H9 (cell line): ENCODE measurements at regions not wholly inside any gene's neighbourhood (a gene's known extent, or its start where the extent isn't known, plus 50 kb on each side); places are given as distances from the start of the nearest gene placed in this dataset.

Source experiments
- DNase-seq: peaks from one replicate; pipeline ENCODE4 v3.0.0-alpha.2; 2017
- H2AFZ ChIP-seq: one replicate; pipeline ENCODE4 v1.6.1; 2013; ENCODE audit warnings: mild to moderate bottlenecking, low read length, control low read depth, moderate library complexity
- H2AK5ac ChIP-seq: 2 replicates; pipeline ENCODE4 v1.6.1; 2013; ENCODE audit warnings: low read length, control low read depth, mixed read lengths; ENCODE audit not compliant: insufficient read length
- H2BK120ac ChIP-seq: one replicate; pipeline ENCODE4 v1.6.1; 2013; ENCODE audit warnings: low read depth, mild to moderate bottlenecking, low read length, control low read depth, inconsistent platforms; ENCODE audit not compliant: poor library complexity, severe bottlenecking
- H2BK12ac ChIP-seq: 2 replicates; pipeline ENCODE4 v1.6.1; 2013; ENCODE audit warnings: low read length, control low read depth, mixed read lengths, low read depth; ENCODE audit not compliant: insufficient read length
- H2BK15ac ChIP-seq: 2 replicates; pipeline ENCODE4 v1.6.1; 2013; ENCODE audit warnings: low read depth, low read length, control low read depth
- H2BK20ac ChIP-seq: one replicate; pipeline ENCODE4 v1.6.1; 2013; ENCODE audit warnings: low read depth, mild to moderate bottlenecking, low read length, control low read depth, inconsistent platforms; ENCODE audit not compliant: poor library complexity, severe bottlenecking
- H2BK5ac ChIP-seq: 2 replicates; pipeline ENCODE4 v1.6.1; 2013; ENCODE audit warnings: low read length, control low read depth, mixed read lengths; ENCODE audit not compliant: insufficient read length
- H3K14ac ChIP-seq: 2 replicates; pipeline ENCODE4 v1.6.1; 2013; ENCODE audit warnings: low read length, control low read depth; ENCODE audit not compliant: insufficient read depth
- H3K18ac ChIP-seq: 2 replicates; pipeline ENCODE4 v1.6.1; 2013; ENCODE audit warnings: low read depth, mild to moderate bottlenecking, mixed read lengths, low read length, control low read depth; ENCODE audit not compliant: insufficient read length
- H3K23ac ChIP-seq: 2 replicates; pipeline ENCODE4 v1.6.1; 2013; ENCODE audit warnings: low read length, control low read depth, mixed read lengths, low read depth; ENCODE audit not compliant: insufficient read length
- H3K23me2 ChIP-seq: 2 replicates; pipeline ENCODE4 v1.6.1; 2013; ENCODE audit warnings: low read depth, mild to moderate bottlenecking, mixed read lengths, low read length, control low read depth; ENCODE audit not compliant: insufficient read length, poor library complexity, severe bottlenecking
- H3K27ac ChIP-seq: 2 replicates; pipeline ENCODE4 v1.5.1; 2013; ENCODE audit warnings: low read length, control low read depth, mixed read lengths, low read depth; ENCODE audit not compliant: insufficient read length
- H3K27me3 ChIP-seq: 2 replicates; pipeline ENCODE4 v1.6.1; 2013; ENCODE audit warnings: low read length, control low read depth, inconsistent platforms; ENCODE audit not compliant: insufficient read depth
- H3K4ac ChIP-seq: 2 replicates; pipeline ENCODE4 v1.6.1; 2013; ENCODE audit warnings: low read depth, mild to moderate bottlenecking, control low read depth, inconsistent platforms, low read length, moderate library complexity
- H3K4me1 ChIP-seq: 2 replicates; pipeline ENCODE4 v1.6.1; 2013; ENCODE audit warnings: low read length, control low read depth, inconsistent platforms; ENCODE audit not compliant: insufficient read depth
- H3K4me2 ChIP-seq: 2 replicates; pipeline ENCODE4 v1.6.1; 2013; ENCODE audit warnings: low read length, control low read depth, mixed read lengths; ENCODE audit not compliant: insufficient read length, insufficient read depth
- H3K56ac ChIP-seq: 2 replicates; pipeline ENCODE4 v1.6.1; 2013; ENCODE audit warnings: low read depth, mild to moderate bottlenecking, mixed read lengths, low read length, control low read depth; ENCODE audit not compliant: insufficient read length
- H3K79me1 ChIP-seq: 2 replicates; pipeline ENCODE4 v1.6.1; 2013; ENCODE audit warnings: low read depth, mild to moderate bottlenecking, moderate library complexity, low read length, control low read depth, inconsistent platforms; ENCODE audit not compliant: insufficient read depth, poor library complexity, severe bottlenecking
- H3K79me2 ChIP-seq: 2 replicates; pipeline ENCODE4 v1.6.1; 2013; ENCODE audit warnings: low read length, control low read depth, inconsistent platforms; ENCODE audit not compliant: insufficient read depth
- H3K9ac ChIP-seq: 2 replicates; pipeline ENCODE4 v1.6.1; 2013; ENCODE audit warnings: low read length, control low read depth, mixed read lengths; ENCODE audit not compliant: insufficient read length; ENCODE audit errors: extremely low read depth
- H3K9me3 ChIP-seq: one replicate; pipeline ENCODE4 v1.6.1; 2013; ENCODE audit warnings: low read depth, low read length, inconsistent platforms; ENCODE audit not compliant: control insufficient read depth
- H3T11ph ChIP-seq: one replicate; pipeline ENCODE4 v1.6.1; 2013; ENCODE audit warnings: mild to moderate bottlenecking, low read length, control low read depth, inconsistent platforms
- H4K20me1 ChIP-seq: one replicate; pipeline ENCODE4 v1.6.1; 2013; ENCODE audit not compliant: control insufficient read depth, insufficient read length, insufficient read depth
- H4K5ac ChIP-seq: 2 replicates; pipeline ENCODE4 v1.6.1; 2013; ENCODE audit warnings: low read depth, mild to moderate bottlenecking, mixed read lengths, low read length, control low read depth; ENCODE audit not compliant: insufficient read length
- H4K8ac ChIP-seq: replicated peaks from 2 replicates; pipeline ENCODE4 v1.6.1; 2013; ENCODE audit warnings: low read length, control low read depth, mixed read lengths, low read depth; ENCODE audit not compliant: insufficient read length
- H4K91ac ChIP-seq: 2 replicates; pipeline ENCODE4 v1.6.1; 2013; ENCODE audit warnings: low read depth, mild to moderate bottlenecking, moderate library complexity, mixed read lengths, low read length, control low read depth; ENCODE audit not compliant: insufficient read length
- H3K27ac Mint-ChIP-seq, 3 experiments: 2 replicates in 2 of 3; 3 replicates in 1 of 3; pipeline ENCODE4 v1.8.0; 2020 to 2021; ENCODE audit warnings: mixed read lengths in 3 of 3, mild to moderate bottlenecking in 1 of 3, moderate library complexity in 1 of 3
- H3K27me3 Mint-ChIP-seq: 2 replicates; pipeline ENCODE4 v1.8.0; 2021; ENCODE audit warnings: low read depth, mild to moderate bottlenecking, moderate library complexity, mixed read lengths
- H3K36me3 Mint-ChIP-seq, 3 experiments: 2 replicates in 2 of 3; 3 replicates in 1 of 3; pipeline ENCODE4 v1.8.0; 2020 to 2021; ENCODE audit warnings: low read depth in 3 of 3, mixed read lengths in 3 of 3; ENCODE audit not compliant: insufficient read depth in 1 of 3
- H3K4me1 Mint-ChIP-seq, 2 experiments: 2 replicates each; pipeline ENCODE4 v1.8.0; 2020; ENCODE audit warnings: mixed read lengths in 2 of 2
- H3K4me3 Mint-ChIP-seq, 2 experiments: 2 replicates in 1 of 2; 3 replicates in 1 of 2; pipeline ENCODE4 v1.8.0; 2020 to 2021; ENCODE audit warnings: mild to moderate bottlenecking in 2 of 2, mixed read lengths in 2 of 2, moderate library complexity in 1 of 2
- H3K9me3 Mint-ChIP-seq, 2 experiments: 2 replicates in 1 of 2; 3 replicates in 1 of 2; pipeline ENCODE4 v1.8.0; 2020; ENCODE audit warnings: mild to moderate bottlenecking in 2 of 2, mixed read lengths in 2 of 2, moderate library complexity in 1 of 2
- WGBS: extraction: QIAGEN DNeasy Blood & Tissue Kit; methylation state at CpG from one replicate; pipeline ENCODE4 v1.1.7; 2013; ENCODE audit warnings: missing lambda C conversion rate, low lambda C conversion rate, mixed read lengths; ENCODE audit not compliant: insufficient read length; ENCODE audit errors: extremely low coverage; 5-methylcytosine and 5-hydroxymethylcytosine counted together
- TF ChIP-seq, protein P1 (sequence below): fragments of 200-600 bp; sonication (generic); conservative IDR thresholded peaks from 3 replicates; pipeline ENCODE4 v1.8.0; 2021; ENCODE audit warnings: antibody characterized with exemption, mild to moderate bottlenecking

DNA sequence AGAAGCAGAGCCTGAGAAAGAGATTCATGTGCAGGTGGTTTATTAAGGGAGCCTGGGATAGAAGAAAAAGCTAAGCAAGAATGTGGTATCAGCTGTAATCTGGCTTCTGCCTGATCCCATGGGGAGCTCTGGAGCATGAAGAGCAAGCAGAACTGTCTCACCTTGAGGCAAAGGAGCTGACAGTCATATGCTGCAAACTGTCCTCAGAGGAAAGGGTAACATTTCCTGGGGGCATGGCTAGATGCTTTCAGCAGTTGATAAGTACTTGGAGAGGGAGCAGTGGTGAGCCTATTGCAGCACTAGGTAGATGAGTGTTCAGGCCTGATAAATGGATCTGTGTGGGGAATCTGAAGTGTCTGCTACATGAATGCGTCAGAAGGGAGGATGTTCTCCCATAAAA is 621.5 kb upstream of the BTBD3 start:
- H2BK12ac ChIP-seq: no peak overlapping the region
- H3K18ac ChIP-seq: peak overlapping the region; percentile 27
- no peaks in the 10 kb centered on the region for H3K79me1 ChIP-seq
- H2BK5ac ChIP-seq: no peak overlapping the region
- no peak overlapping the region for H2BK15ac ChIP-seq
- no peaks in the 10 kb centered on the region for H3K27me3 ChIP-seq
- no peak overlapping the region for H2BK120ac ChIP-seq
- no peaks in the 10 kb centered on the region for H3K79me2 ChIP-seq
- TF ChIP-seq, protein P1, sequence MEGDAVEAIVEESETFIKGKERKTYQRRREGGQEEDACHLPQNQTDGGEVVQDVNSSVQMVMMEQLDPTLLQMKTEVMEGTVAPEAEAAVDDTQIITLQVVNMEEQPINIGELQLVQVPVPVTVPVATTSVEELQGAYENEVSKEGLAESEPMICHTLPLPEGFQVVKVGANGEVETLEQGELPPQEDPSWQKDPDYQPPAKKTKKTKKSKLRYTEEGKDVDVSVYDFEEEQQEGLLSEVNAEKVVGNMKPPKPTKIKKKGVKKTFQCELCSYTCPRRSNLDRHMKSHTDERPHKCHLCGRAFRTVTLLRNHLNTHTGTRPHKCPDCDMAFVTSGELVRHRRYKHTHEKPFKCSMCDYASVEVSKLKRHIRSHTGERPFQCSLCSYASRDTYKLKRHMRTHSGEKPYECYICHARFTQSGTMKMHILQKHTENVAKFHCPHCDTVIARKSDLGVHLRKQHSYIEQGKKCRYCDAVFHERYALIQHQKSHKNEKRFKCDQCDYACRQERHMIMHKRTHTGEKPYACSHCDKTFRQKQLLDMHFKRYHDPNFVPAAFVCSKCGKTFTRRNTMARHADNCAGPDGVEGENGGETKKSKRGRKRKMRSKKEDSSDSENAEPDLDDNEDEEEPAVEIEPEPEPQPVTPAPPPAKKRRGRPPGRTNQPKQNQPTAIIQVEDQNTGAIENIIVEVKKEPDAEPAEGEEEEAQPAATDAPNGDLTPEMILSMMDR: no peak
- no peak overlapping the region for H3K9ac ChIP-seq
- H4K8ac ChIP-seq: no peak overlapping the region
- no peak overlapping the region for H3K14ac ChIP-seq
- H3T11ph ChIP-seq: no peak overlapping the region
- H3K36me3 Mint-ChIP-seq: peaks cover 0 to 2% (median 0%) of the 10 kb centered on the region in 3 experiments; a peak in 1 of 7 replicates
- H3K56ac ChIP-seq: no peak overlapping the region
- no peak overlapping the region for H3K4me3 Mint-ChIP-seq
- no peaks in the 10 kb centered on the region for H3K23me2 ChIP-seq
- no peaks in the 10 kb centered on the region; a peak in 1 of 5 replicates for H3K9me3 Mint-ChIP-seq
- no peaks in the 10 kb centered on the region for H3K9me3 ChIP-seq
- WGBS: no CpG with 5 or more reads among the region's 1 CpG
- H3K23ac ChIP-seq: no peak overlapping the region
- H2BK20ac ChIP-seq: no peak overlapping the region
- H3K4me1 Mint-ChIP-seq: peaks cover 11 to 15% of the 10 kb centered on the region in 2 experiments
- no peak overlapping the region for H3K27ac ChIP-seq
- no peak overlapping the region for H2AFZ ChIP-seq
- H4K5ac ChIP-seq: no peak overlapping the region
- no peaks in the 10 kb centered on the region for H4K20me1 ChIP-seq
- no peak overlapping the region for H4K91ac ChIP-seq
- no peak overlapping the region for H2AK5ac ChIP-seq
- no peak overlapping the region; a peak in 1 of 7 replicates for H3K27ac Mint-ChIP-seq
- H3K27me3 Mint-ChIP-seq: no peaks in the 10 kb centered on the region
- H3K4me1 ChIP-seq: no peaks in the 10 kb centered on the region; the same call in 1 of the 2 replicates
- no peak overlapping the region for H3K4me2 ChIP-seq
- no peak for DNase-seq
- H3K4ac ChIP-seq: no peak overlapping the region
